GM19025 (cell line): ENCODE measurements at regions not wholly inside any gene's neighbourhood (a gene's known extent, or its start where the extent isn't known, plus 50 kb on each side); places are given as distances from the start of the nearest gene placed in this dataset.

ENCODE experiments used
- ATAC-seq: cut with Tn5 transposase; IDR thresholded peaks from one replicate; pipeline ENCODE4 v1.9.1; 2021; ENCODE audit warnings: mild to moderate bottlenecking, low read depth, moderate library complexity; ENCODE audit not compliant: unreplicated experiment

GRCh38 chr11:130582176-130582575 is 133.7 kb downstream of the ADAMTS15 start:
- ATAC-seq, result no peak

- no peak for ATAC-seq
Measured at GRCh38 chr11:130582981-130583380, 134.5 kb downstream of the ADAMTS15 start.

DNA sequence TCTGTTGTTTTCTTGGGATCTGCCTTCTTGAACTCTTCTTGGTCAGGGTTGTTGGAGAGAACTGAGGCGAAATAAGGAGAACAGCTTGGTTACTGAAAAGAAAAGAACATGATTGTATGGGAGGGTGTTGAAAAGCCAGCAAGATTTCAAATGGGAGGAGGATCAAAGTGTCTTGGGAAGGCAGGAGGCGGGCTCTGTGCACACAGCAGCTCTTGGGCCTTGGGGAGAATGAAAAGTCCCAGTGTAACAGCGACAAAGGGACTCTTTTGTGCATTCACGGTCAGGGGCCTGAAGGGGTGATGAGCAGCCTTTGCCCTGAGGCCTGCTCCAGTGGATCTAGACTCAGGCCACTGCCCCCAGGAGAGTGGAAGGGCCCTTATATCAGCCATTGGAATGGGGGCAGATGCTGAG is 135.4 kb downstream of the ADAMTS15 start:
- ATAC-seq, result no peak

GRCh38 chr11:130585545-130585944 is 137.1 kb downstream of the ADAMTS15 start:
- ATAC-seq, result no peak

GRCh38 chr11:130587658-130588057 is 139.2 kb downstream of the ADAMTS15 start:
- no peak for ATAC-seq

GRCh38 chr11:130588471-130588870 is 140.0 kb downstream of the ADAMTS15 start:
- no peak for ATAC-seq

GRCh38 chr11:130592056-130592455 is 143.6 kb downstream of the ADAMTS15 start:
- no peak for ATAC-seq

DNA sequence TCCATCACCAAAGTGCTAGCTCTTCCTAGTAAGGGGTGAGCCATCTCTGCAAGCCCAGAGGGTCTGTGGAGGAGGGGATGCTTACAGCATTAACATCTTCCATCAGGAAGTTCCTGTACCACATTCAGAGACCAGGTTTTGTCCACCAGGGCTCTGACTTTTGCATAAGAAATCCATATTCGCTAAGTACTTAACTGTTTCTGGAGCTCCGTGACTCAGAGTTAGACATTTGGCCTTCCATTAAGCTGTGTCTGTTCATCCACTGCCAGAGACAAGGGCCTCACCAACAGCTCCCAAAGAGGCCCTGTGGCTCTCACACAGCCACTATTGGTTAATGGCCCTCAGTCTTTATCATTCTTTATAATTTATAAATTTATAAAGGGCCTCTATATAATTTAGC is 144.6 kb downstream of the ADAMTS15 start:
- no peak for ATAC-seq

DNA sequence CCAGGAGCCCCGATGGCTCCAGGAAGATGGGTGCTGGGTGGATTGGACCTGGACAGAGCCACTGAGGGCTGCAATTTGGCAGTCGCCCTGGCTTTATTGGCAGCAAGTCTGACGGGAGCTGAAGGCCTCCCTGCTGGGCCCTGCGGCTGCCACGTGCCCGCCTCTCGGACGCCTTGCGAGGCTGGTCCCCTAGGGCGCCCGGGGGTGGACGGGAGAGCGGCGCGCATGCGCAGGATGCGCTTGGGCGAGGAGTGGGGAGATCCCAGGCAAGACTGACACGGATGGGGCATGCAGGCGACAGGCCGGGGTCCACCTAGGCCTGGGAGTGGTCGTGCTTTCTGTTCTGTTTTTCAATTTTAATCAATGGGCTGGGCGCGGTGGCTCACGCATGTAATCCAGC is 150.0 kb downstream of the ADAMTS15 start:
- ATAC-seq, result no peak

GRCh38 chr11:130599073-130599654 is 150.7 kb downstream of the ADAMTS15 start:
- no peak for ATAC-seq

DNA sequence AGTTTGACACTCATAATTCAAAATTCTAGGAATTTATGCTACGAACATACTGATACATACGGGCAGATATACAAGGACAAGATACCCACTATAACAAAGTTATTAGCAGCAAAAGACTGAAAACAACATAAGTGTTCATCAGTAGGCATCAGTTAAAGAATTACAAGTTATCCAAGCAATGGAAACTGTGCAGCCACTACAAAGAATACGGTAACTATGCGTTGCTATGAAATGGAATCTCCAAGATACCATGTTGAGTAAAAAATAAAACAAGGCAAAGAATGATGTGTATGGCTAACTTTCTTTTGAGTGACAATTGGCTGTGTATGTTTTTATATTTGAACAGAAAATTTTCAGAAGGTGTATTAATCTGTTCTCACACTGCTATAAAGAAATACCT is 151.7 kb downstream of the ADAMTS15 start:
- ATAC-seq, result no peak

DNA sequence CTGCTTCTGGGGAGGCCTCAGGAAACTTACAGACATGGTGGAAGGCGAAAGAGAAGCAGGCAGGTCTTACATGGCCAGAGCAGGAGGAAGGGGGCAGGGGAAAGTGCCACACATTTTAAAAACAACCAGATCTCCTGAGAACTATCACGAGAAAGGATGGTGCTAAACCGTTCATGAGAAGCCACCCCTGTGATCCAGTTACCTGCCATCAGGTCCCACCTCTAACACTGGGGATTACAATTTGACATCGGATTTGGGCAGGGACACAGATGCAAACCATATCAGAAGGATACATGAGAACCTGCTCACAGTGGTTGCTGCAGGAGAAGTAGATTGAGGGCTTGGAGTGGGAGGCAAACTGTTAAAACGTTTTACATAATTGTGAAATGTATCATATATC is 152.2 kb downstream of the ADAMTS15 start:
- no peak for ATAC-seq

DNA sequence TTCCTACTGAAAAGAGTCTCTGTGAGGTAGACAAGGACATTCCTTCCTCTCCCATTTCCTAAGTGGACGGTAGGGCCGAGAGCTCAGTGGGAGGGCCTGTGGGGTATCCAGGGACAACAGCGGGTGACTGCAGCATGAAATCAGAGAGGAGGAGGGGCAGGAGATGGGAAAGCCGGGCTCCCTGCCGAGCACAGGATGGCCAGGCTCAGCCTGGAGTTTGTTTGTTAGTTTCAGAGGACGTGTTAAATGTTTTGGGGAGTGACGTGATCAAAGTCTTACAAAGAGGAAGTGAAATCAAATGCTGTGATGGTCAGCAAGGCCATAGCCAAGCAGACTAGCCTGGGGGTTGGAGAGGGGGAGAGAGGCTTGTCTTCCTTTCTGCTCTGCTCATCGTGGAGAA is 152.7 kb downstream of the ADAMTS15 start:
- ATAC-seq, result no peak

DNA sequence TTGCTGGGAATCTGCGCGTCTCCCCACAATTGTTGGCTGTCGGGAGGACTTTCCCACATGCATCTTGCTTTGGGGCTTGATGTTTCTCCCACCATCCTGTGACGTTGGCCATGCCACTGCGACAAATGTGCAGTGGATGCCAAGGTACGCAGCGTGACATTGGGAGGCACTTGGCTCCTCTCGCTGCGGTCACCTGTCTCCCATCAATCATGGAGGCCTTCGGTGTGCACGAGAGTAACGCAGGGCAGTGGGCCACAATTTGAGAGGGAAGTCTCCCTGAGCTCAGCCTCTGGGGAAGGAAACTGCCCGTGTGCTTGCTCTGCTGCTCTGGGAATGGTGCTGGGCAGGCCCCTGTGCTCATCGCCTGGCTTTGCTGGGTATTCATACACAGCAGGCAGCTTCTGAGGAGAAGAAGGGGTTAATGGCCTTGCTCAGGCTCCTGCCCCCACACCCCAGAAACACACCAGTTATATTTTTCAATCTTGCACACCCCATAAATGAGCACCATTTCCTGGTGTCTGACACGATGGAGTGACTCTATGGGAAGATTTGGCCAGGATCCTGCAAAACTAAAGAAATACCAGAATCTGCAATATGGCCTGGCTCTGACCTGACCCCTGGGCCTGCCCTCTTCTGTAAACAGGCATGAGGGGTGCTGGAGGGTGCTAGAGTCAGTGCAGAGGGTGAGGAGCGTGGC is 153.5 kb downstream of the ADAMTS15 start:
- ATAC-seq, result no peak

DNA sequence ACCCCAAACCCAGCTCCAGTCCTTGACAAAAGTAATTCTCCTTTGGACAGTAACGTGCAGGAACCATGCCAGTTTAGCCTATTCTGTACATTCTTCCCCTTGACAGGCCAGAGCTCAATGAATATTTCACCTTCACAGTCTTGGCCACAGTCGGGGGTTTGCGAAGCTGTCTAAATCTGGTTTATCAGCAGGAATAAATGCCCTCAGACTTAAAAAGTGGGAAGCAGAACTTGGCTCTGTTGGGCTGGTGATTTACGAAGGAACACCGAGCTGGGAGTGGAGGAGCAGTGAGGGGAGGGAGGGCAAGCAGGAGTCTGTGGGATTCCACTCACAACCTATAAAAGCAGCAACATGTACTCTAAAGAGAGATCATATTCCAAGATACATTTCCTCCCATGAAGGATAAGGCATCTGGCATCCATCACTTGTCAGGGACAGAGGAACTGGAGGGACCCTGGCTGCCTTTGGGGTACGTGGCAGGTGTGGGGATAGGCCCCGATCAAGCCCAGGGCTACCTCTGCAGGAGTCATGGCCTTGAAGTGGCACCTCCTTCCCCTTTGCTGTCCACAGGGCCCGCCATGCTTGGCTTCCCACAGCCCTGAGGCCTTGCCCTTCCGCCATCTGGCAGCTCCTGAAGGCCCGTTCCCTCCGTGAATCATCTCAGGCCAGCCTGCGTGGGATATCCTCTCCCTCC is 154.3 kb downstream of the ADAMTS15 start:
- no peak for ATAC-seq

GRCh38 chr11:130603335-130603906 is 155.0 kb downstream of the ADAMTS15 start:
- ATAC-seq, result no peak

- ATAC-seq, result no peak
Measured at GRCh38 chr11:130604606-130605005, 156.2 kb downstream of the ADAMTS15 start.

GRCh38 chr11:130606178-130606577 is 157.7 kb downstream of the ADAMTS15 start:
- no peak for ATAC-seq

DNA sequence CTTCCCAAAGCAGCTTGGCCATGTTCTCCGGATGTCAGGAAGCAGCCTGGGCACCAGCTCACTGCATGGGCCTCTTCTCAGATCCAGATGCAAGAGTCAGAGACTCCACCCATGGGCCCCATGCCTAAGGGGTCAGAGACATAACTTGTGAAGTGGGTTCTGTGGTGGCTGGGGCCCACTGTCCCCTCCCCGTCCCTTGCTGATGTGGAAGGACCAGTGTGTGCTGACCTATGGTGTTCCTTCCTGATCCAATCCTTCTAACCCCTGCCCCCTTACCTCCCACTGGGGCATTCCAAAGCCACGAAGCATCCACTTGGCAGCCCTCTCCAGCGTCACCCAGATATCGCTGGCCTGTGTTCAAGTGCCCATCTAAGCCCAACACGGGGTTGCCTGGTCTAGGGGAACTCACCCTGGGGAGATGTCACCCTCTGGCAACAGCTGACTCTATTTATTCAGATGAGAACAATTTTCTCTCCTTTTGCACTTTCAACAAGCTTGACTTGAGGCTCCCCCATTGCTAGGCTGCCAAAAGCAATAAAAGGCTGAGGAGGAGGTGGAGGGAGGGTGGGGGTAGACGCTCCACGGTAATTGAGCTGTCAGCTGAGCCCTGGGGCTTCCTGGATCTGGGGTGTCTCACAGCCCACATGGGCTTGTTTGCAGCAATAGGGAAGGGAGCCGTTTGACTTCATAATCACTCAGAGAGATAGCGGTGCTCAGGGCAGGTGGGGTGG is 158.5 kb downstream of the ADAMTS15 start:
- no peak for ATAC-seq

DNA sequence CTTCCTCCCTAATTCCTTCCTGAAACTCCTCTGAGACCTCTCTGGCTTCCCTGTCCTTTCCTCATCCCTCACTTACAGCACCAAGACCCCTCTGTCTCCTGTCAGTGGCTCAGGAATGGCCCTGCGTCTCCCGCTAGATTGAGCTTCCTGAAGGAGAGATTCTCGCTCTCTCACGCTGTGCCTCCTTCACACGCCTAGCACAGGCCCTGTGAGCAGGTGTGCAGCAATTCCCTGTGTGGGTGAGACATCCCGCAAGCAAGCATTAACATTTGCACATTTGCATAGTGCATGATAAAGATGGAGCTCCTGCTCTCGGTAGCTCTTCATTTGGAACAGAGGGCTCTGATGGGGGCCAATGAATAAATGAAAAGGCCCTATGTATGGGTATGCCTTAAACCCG is 159.8 kb downstream of the ADAMTS15 start:
- no peak for ATAC-seq
